HEK293 (cell line): ENCODE measurements at regions not wholly inside any gene's neighbourhood (a gene's known extent, or its start where the extent isn't known, plus 50 kb on each side); places are given as distances from the start of the nearest gene placed in this dataset.

ENCODE experiments used
- CTCF ChIA-PET: fragments of 350-600 bp; formaldehyde crosslinking; extraction: SDS; loops from one replicate; lab custom pipeline; 2021; ENCODE audit warnings: antibody characterized with exemption; lab: Yijun Ruan, JAX
- POLR2A ChIA-PET: fragments of 300-600 bp; formaldehyde crosslinking; extraction: SDS; loops from one replicate; lab custom pipeline; 2020; ENCODE audit warnings: antibody characterized with exemption, inconsistent platforms; lab: Yijun Ruan, JAX
- H3K27ac ChIP-seq: fragments of 200-500 bp; sonication (Bioruptor generic); 2 replicates; pipeline ENCODE4 v1.5.1; 2014; ENCODE audit warnings: low read depth, low read length, control low read depth, inconsistent platforms; ENCODE audit errors: extremely low read depth
- H3K36me3 ChIP-seq, 2 experiments: fragments of 200-500 bp in 1 of 2; sonication (Bioruptor generic) in 1 of 2; 1 replicate in 1 of 2; 2 replicates in 1 of 2; pipeline ENCODE4 v1.5.1; 2014 to 2017; ENCODE audit warnings: inconsistent platforms in 2 of 2, low read length in 2 of 2; ENCODE audit not compliant: control insufficient read depth in 2 of 2, insufficient read depth in 1 of 2
- H3K4me1 ChIP-seq: fragments of 200-500 bp; sonication (Bioruptor generic); 2 replicates; pipeline ENCODE4 v1.5.1; 2014; ENCODE audit warnings: mild to moderate bottlenecking, low read length, inconsistent platforms; ENCODE audit not compliant: control insufficient read depth, insufficient read depth
- H3K4me3 ChIP-seq: 2 replicates; pipeline ENCODE4 v1.5.1; 2011; ENCODE audit warnings: low read depth, mild to moderate bottlenecking, control low read depth, low read length, moderate library complexity
- H3K9me3 ChIP-seq: fragments of 200-500 bp; sonication (Bioruptor generic); 2 replicates; pipeline ENCODE4 v1.5.1; 2014; ENCODE audit warnings: low read depth, low read length, inconsistent platforms; ENCODE audit not compliant: control insufficient read depth, insufficient read depth
- BCL11B ChIP-seq: fragments of 450-650 bp; formaldehyde crosslinking; IDR thresholded peaks from 2 replicates; pipeline ENCODE4 v1.5.1; 2016; ENCODE audit warnings: low read depth, missing biosample characterization, missing genetic modification characterization
- IKZF3 ChIP-seq: fragments of 450-650 bp; IDR thresholded peaks from 2 replicates; pipeline ENCODE4 v1.5.0; 2018; ENCODE audit warnings: missing biosample characterization, mild to moderate bottlenecking, missing genetic modification characterization, moderate library complexity
- REST ChIP-seq: fragments of 450-650 bp; formaldehyde crosslinking; IDR thresholded peaks from 2 replicates; pipeline ENCODE4 v1.5.1; 2016; ENCODE audit warnings: missing biosample characterization, missing genetic modification characterization
- SCRT1 ChIP-seq: fragments of 450-650 bp; formaldehyde crosslinking; IDR thresholded peaks from 2 replicates; pipeline ENCODE4 v1.5.1; 2016; ENCODE audit warnings: missing biosample characterization, missing genetic modification characterization, borderline replicate concordance
- ZBTB1 ChIP-seq: fragments of 450-650 bp; formaldehyde crosslinking; IDR thresholded peaks from 2 replicates; pipeline ENCODE4 v1.5.1; 2016; ENCODE audit warnings: missing biosample characterization, missing genetic modification characterization
- ZBTB17 ChIP-seq: fragments of 450-650 bp; formaldehyde crosslinking; IDR thresholded peaks from 2 replicates; pipeline ENCODE4 v1.5.1; 2016; ENCODE audit warnings: missing biosample characterization, missing genetic modification characterization
- ZBTB8A ChIP-seq: fragments of 450-650 bp; formaldehyde crosslinking; IDR thresholded peaks from 2 replicates; pipeline ENCODE4 v1.5.1; 2016; ENCODE audit warnings: missing biosample characterization, missing genetic modification characterization
- ZFP3 ChIP-seq: fragments of 450-650 bp; formaldehyde crosslinking; IDR thresholded peaks from 2 replicates; pipeline ENCODE4 v1.5.1; 2016; ENCODE audit warnings: low read depth, missing biosample characterization, missing genetic modification characterization
- ZNF157 ChIP-seq: fragments of 450-650 bp; formaldehyde crosslinking; IDR thresholded peaks from 2 replicates; pipeline ENCODE4 v1.5.1; 2016; ENCODE audit warnings: missing biosample characterization, missing genetic modification characterization
- ZNF19 ChIP-seq: fragments of 450-650 bp; formaldehyde crosslinking; IDR thresholded peaks from 2 replicates; pipeline ENCODE4; 2016; ENCODE audit warnings: missing biosample characterization, missing genetic modification characterization, low read depth
- ZNF211 ChIP-seq: fragments of 450-650 bp; formaldehyde crosslinking; IDR thresholded peaks from 2 replicates; pipeline ENCODE4 v1.5.1; 2016; ENCODE audit warnings: low read depth, missing biosample characterization, missing genetic modification characterization
- ZNF23 ChIP-seq: fragments of 450-650 bp; formaldehyde crosslinking; IDR thresholded peaks from 2 replicates; pipeline ENCODE4 v1.5.1; 2016; ENCODE audit warnings: missing biosample characterization, missing genetic modification characterization, borderline replicate concordance
- ZNF302 ChIP-seq: fragments of 450-650 bp; formaldehyde crosslinking; IDR thresholded peaks from 2 replicates; pipeline ENCODE4 v1.5.1; 2016; ENCODE audit warnings: missing biosample characterization, missing genetic modification characterization, low read depth
- ZNF311 ChIP-seq: fragments of 450-650 bp; formaldehyde crosslinking; IDR thresholded peaks from 2 replicates; pipeline ENCODE4 v1.5.1; 2017; ENCODE audit warnings: missing biosample characterization, missing genetic modification characterization, borderline replicate concordance
- ZNF416 ChIP-seq: fragments of 450-650 bp; formaldehyde crosslinking; IDR thresholded peaks from 2 replicates; pipeline ENCODE4 v1.5.1; 2016; ENCODE audit warnings: missing biosample characterization, missing genetic modification characterization
- ZNF426 ChIP-seq: fragments of 450-650 bp; formaldehyde crosslinking; IDR thresholded peaks from 2 replicates; pipeline ENCODE4 v1.5.1; 2017; ENCODE audit warnings: missing biosample characterization, missing genetic modification characterization, mild to moderate bottlenecking, inconsistent platforms, moderate library complexity
- ZNF433 ChIP-seq: fragments of 450-650 bp; formaldehyde crosslinking; IDR thresholded peaks from 2 replicates; pipeline ENCODE4 v1.5.1; 2016; ENCODE audit warnings: missing biosample characterization, missing genetic modification characterization, low read depth
- ZNF514 ChIP-seq: fragments of 450-650 bp; formaldehyde crosslinking; IDR thresholded peaks from 2 replicates; pipeline ENCODE4 v1.5.1; 2016; ENCODE audit warnings: missing biosample characterization, missing genetic modification characterization
- ZNF555 ChIP-seq: fragments of 450-650 bp; formaldehyde crosslinking; conservative IDR thresholded peaks from 2 replicates; pipeline ENCODE4 v1.5.1; 2017; ENCODE audit warnings: missing biosample characterization, mild to moderate bottlenecking, missing genetic modification characterization, inconsistent platforms
- ZNF623 ChIP-seq: fragments of 450-650 bp; formaldehyde crosslinking; IDR thresholded peaks from 2 replicates; pipeline ENCODE4 v1.5.1; 2016; ENCODE audit warnings: missing biosample characterization, missing genetic modification characterization
- ZNF792 ChIP-seq: fragments of 450-650 bp; formaldehyde crosslinking; IDR thresholded peaks from 2 replicates; pipeline ENCODE4 v1.5.1; 2016; ENCODE audit warnings: missing biosample characterization, missing genetic modification characterization
- TF ChIP-seq, protein P1 (sequence below): fragments of 450-650 bp; formaldehyde crosslinking; IDR thresholded peaks from 2 replicates; pipeline ENCODE4 v1.5.1; 2017; ENCODE audit warnings: missing biosample characterization, mild to moderate bottlenecking, missing genetic modification characterization, moderate library complexity
- TF ChIP-seq, protein P2 (sequence below): fragments of 450-650 bp; formaldehyde crosslinking; IDR thresholded peaks from 2 replicates; pipeline ENCODE4 v1.5.1; 2016; ENCODE audit warnings: missing biosample characterization, missing genetic modification characterization, low read depth

GRCh38 chr7:12964836-12965235 lies 277.4 kb downstream of the ARL4A start:
- POLR2A ChIA-PET = no interaction called here
- H3K4me3 ChIP-seq = no peak overlapping the region
- CTCF ChIA-PET = no interaction called here
- H3K4me1 ChIP-seq = no peaks in the 10 kb centered on the region
- H3K27ac ChIP-seq = no peak overlapping the region
- H3K36me3 ChIP-seq = no peaks in the 10 kb centered on the region
- H3K9me3 ChIP-seq = no peaks in the 10 kb centered on the region
- TF ChIP-seq, protein P1, sequence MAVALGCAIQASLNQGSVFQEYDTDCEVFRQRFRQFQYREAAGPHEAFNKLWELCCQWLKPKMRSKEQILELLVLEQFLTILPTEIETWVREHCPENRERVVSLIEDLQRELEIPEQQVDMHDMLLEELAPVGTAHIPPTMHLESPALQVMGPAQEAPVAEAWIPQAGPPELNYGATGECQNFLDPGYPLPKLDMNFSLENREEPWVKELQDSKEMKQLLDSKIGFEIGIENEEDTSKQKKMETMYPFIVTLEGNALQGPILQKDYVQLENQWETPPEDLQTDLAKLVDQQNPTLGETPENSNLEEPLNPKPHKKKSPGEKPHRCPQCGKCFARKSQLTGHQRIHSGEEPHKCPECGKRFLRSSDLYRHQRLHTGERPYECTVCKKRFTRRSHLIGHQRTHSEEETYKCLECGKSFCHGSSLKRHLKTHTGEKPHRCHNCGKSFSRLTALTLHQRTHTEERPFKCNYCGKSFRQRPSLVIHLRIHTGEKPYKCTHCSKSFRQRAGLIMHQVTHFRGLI = no peak
- no peak for TF ChIP-seq ZNF623 (tag by site-specific recombination)
- TF ChIP-seq SCRT1 (tag by site-specific recombination) = no peak
- no peak for TF ChIP-seq ZNF19 (tag by site-specific recombination)
- TF ChIP-seq ZFP3 (tag by site-specific recombination) = no peak
- no peak for TF ChIP-seq ZNF23 (tag by site-specific recombination)
- TF ChIP-seq BCL11B (tag by site-specific recombination) = no peak
- TF ChIP-seq REST (tag by site-specific recombination) = no peak
- TF ChIP-seq ZNF311 = no peak
- TF ChIP-seq ZNF514 (tag by site-specific recombination) = no peak
- no peak for TF ChIP-seq ZNF426 (tag by site-specific recombination)
- TF ChIP-seq, protein P2, sequence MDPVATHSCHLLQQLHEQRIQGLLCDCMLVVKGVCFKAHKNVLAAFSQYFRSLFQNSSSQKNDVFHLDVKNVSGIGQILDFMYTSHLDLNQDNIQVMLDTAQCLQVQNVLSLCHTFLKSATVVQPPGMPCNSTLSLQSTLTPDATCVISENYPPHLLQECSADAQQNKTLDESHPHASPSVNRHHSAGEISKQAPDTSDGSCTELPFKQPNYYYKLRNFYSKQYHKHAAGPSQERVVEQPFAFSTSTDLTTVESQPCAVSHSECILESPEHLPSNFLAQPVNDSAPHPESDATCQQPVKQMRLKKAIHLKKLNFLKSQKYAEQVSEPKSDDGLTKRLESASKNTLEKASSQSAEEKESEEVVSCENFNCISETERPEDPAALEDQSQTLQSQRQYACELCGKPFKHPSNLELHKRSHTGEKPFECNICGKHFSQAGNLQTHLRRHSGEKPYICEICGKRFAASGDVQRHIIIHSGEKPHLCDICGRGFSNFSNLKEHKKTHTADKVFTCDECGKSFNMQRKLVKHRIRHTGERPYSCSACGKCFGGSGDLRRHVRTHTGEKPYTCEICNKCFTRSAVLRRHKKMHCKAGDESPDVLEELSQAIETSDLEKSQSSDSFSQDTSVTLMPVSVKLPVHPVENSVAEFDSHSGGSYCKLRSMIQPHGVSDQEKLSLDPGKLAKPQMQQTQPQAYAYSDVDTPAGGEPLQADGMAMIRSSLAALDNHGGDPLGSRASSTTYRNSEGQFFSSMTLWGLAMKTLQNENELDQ (tag by site-specific recombination) = no peak

DNA sequence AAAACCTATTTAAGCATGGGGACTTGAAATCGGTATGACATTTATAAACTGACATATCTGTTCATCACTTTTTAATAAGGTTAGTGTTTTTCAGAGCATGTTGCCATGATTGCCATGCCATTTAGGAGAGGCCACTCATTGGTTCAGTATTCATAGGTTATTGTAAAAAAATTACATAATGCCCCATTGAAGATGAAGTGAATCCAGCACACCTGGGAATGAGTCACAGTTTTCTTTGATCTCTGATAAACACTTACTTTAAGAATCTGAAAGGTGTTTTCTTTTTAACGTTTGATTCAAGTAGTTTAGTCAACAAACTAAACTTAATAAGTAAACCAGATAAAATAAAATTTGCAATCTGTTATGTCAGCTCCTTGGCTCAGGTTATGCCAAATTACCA lies 278.3 kb downstream of the ARL4A start:
- Histone ChIP-seq H3K36me3 (no peaks in the 10 kb centered on the region), H3K27ac (no peak overlapping the region), H3K9me3 (no peaks in the 10 kb centered on the region), H3K4me1 (no peaks in the 10 kb centered on the region), H3K4me3 (no peak overlapping the region)
- TF ChIP-seq ZNF792 (tag by site-specific recombination) (no peak), ZNF416 (tag by site-specific recombination) (no peak)
- ChIA-PET CTCF (no interaction called here), POLR2A (no interaction called here)

- no peaks in the 10 kb centered on the region for H3K36me3 ChIP-seq
- no peaks in the 10 kb centered on the region for H3K4me1 ChIP-seq
- TF ChIP-seq ZNF211 (tag by site-specific recombination) (no peak), ZBTB1 (tag by site-specific recombination) (no peak), ZBTB8A (tag by site-specific recombination) (no peak), ZNF433 (tag by site-specific recombination) (no peak), ZNF555 (tag by site-specific recombination) (no peak), ZNF302 (tag by site-specific recombination) (no peak), ZNF157 (tag by site-specific recombination) (no peak), IKZF3 (tag by site-specific recombination) (no peak), ZBTB17 (tag by site-specific recombination) (no peak)
- no peak overlapping the region for H3K4me3 ChIP-seq
- H3K9me3 ChIP-seq = no peaks in the 10 kb centered on the region
- no peak overlapping the region for H3K27ac ChIP-seq
- ChIA-PET CTCF (no interaction called here), POLR2A (no interaction called here)
Observed at GRCh38 chr7:12967322-12967721, 279.9 kb downstream of the ARL4A start.
